ENCODE measurements at regions not wholly inside any gene's neighbourhood (a gene's known extent, or its start where the extent isn't known, plus 50 kb on each side); places are given as distances from the start of the nearest gene placed in this dataset.

GRCh38 chr3:107956991-107957900 is 133.6 kb downstream of the CD47 start:
- Histone ChIP-seq H2AFZ (ENCODE audit: low read length) (no peak overlapping the region), H2BK15ac (ENCODE audit: low read depth, low read length) (no peak overlapping the region), H3T11ph (ENCODE audit: low read length) (no peak overlapping the region), H3K14ac (ENCODE audit: insufficient read depth, low read length) (no peak overlapping the region), H3K4ac (ENCODE audit: low read depth, low read length) (no peak overlapping the region), H2BK20ac (ENCODE audit: low read depth, low read length, poor library complexity, severe bottlenecking) (no peak overlapping the region), H3K4me2 (ENCODE audit: insufficient read depth, insufficient read length, low read length) (no peak overlapping the region), H2BK12ac (ENCODE audit: insufficient read length, low read depth, low read length) (no peak overlapping the region), H4K5ac (ENCODE audit: insufficient read length, low read depth, low read length) (no peak overlapping the region), H3K56ac (ENCODE audit: insufficient read length, low read depth, low read length) (no peak overlapping the region), H4K20me1 (ENCODE audit: control insufficient read depth, insufficient read depth, insufficient read length) (no peaks in the 10 kb centered on the region), H3K23ac (ENCODE audit: insufficient read length, low read depth, low read length) (no peak overlapping the region), H3K23me2 (ENCODE audit: insufficient read length, low read depth, low read length, poor library complexity, severe bottlenecking) (no peaks in the 10 kb centered on the region), H2AK5ac (ENCODE audit: insufficient read length, low read length) (no peak overlapping the region), H3K79me2 (ENCODE audit: insufficient read depth, low read length) (no peaks in the 10 kb centered on the region), H3K9me3 (ENCODE audit: control insufficient read depth, low read depth, low read length) (no peaks in the 10 kb centered on the region), H3K79me1 (ENCODE audit: insufficient read depth, low read depth, low read length, poor library complexity, severe bottlenecking) (no peaks in the 10 kb centered on the region), H4K91ac (ENCODE audit: insufficient read length, low read depth, low read length) (no peak overlapping the region), H3K9ac (ENCODE audit: extremely low read depth, insufficient read length, low read length) (no peak overlapping the region), H3K27ac (ENCODE audit: insufficient read length, low read depth, low read length) (no peak overlapping the region), H3K27me3 (ENCODE audit: insufficient read depth, low read length) (no peaks in the 10 kb centered on the region), H2BK120ac (ENCODE audit: low read depth, low read length, poor library complexity, severe bottlenecking) (no peak overlapping the region), H3K4me1 (ENCODE audit: insufficient read depth, low read length) (no peaks in the 10 kb centered on the region), H2BK5ac (ENCODE audit: insufficient read length, low read length) (no peak overlapping the region), H4K8ac (replicated peaks; ENCODE audit: insufficient read length, low read depth, low read length) (no peak overlapping the region), H3K18ac (ENCODE audit: insufficient read length, low read depth, low read length) (no peak overlapping the region)
- Mint-ChIP-seq H3K27me3 (ENCODE audit: low read depth) (no peaks in the 10 kb centered on the region), H3K4me3 (no peak overlapping the region), H3K36me3 (ENCODE audit: insufficient read depth in 1 of 3, low read depth in 3 of 3) (no peaks in the 10 kb centered on the region), H3K4me1 (peaks cover 11 to 12% of the 10 kb centered on the region in 2 experiments), H3K9me3 (no peaks in the 10 kb centered on the region), H3K27ac (peak overlapping the region in 1 of 3 experiments; percentile 63; a peak in 1 of 7 replicates)
- DNase-seq: no peak
- WGBS (ENCODE audit: extremely low coverage, insufficient read length, low lambda C conversion rate): no CpG with 5 or more reads among the region's 10 CpGs
- no peak for TF ChIP-seq CTCF (conservative IDR thresholded peaks at IDR 0.05)

Data from H9 (cell line).